Astrocyte of the hippocampus (primary cell): ENCODE measurements at regions not wholly inside any gene's neighbourhood (a gene's known extent, or its start where the extent isn't known, plus 50 kb on each side); places are given as distances from the start of the nearest gene placed in this dataset.
"Not testable (repeated sequence)": the region's sequence is repeated elsewhere in the genome, so short reads cannot be mapped to it uniquely, and the experiment has no call there.

Experiments used
- DNase-seq: peaks from one replicate; pipeline ENCODE4 v3.0.0; 2011; ENCODE audit warnings: low read depth, low spot score

GRCh38 chr16:59634004-59634579 is 900.0 kb upstream of the GOT2 start:
- peak; percentile 70 for DNase-seq

DNA sequence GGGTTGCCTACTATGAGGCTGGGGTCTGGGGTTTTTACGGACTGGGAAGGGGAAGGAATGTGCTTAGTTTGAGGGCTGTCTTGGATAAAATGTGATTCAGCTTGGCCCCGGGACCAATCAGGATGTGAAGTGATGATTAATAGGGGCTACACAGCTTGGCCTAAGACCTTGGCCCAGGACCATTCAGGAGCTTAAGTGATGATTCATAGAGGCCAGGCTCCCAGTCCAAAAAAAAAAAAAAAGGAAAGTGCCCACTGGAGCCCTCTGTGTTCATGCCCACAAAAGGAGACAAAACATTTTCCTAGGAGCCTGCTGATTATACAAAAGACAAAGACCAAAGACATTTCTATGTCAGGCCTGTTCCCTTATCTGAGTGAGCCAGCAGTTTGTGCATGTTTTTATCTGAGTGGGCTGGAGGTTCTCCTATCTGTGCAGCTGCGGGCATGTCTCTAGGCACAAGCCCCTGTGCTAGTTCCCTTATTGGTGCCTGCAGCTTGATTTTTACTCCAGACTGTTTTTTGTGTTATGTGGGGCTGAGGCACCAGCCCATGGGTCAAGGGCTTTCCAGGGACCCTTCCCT is 898.2 kb upstream of the GOT2 start:
- DNase-seq = peak; percentile 79

DNA sequence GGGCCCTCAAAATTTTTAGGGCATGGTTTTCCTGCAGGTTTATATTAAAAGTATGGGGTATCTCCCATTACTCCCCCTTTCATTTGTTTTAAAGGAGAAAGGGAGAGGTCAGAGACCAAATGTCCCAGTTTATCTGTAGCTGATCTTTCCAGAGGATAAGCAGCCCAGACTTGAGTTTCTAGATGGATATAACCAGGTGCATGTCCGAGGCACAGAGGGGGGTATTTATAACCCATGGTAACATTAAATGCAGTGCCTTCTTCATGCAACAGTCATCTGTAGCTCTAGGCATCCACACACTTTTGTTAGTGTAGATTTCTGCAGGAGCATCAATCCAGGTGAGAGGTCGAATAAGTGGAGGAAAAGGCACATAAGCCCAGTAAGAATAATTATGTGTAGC is 890.3 kb upstream of the GOT2 start:
- DNase-seq = not testable (repeated sequence)

GRCh38 chr16:59614466-59615240 is 880.5 kb upstream of the GOT2 start:
- DNase-seq = no peak

DNA sequence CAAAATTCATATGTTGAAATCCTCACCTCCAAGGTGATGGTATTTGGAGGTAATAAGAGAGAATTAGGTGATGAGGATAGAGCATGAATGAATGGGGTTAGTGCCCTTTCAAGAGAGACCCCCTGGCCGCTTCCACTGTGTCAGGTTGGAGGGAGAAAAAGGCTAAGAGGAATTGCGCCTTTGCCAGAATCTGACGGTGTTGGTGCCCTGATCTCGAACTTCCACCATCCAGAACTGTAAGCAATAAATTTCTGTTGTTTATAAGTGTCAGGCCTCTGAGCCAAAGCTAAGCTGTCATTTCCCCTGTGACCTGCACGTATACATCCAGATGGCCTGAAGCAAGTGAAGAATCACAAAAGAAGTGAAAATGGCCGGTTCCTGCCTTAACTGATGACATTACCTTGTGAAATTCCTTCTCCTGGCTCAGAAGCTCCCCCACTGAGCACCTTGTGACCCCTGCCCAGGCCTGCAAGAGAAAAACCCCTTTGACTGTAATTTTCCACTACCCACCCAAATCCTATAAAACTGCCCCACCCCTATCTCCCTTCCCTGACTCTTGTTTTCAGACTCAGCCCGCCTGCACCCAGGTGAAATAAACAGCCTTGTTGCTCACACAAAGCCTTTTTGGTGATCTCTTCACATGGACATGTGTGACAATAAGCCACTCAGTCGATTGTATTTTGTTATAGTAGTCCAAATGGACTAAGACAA is 878.9 kb upstream of the GOT2 start:
- DNase-seq = not testable (repeated sequence)

DNA sequence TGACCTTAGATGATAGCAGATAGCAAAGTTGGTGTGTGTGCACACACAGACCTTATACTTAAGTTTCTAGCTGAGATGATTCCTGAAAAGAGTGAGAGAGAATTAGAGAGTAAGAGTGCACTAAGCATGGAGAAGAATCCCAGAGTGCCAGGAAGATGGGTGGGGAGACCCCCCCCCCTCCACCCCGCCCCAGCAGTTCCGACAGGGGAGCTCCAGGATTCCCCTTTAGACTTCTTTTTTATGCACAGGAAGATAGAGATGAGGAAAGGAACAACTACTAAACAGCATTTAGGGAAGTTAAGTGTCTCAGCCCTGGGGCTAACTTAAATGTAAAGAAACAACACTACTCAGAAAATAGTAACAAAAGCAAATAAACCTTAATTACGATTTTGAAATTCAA is 878.0 kb upstream of the GOT2 start:
- DNase-seq = no peak

GRCh38 chr16:59611556-59611955 is 877.4 kb upstream of the GOT2 start:
- no peak for DNase-seq

- DNase-seq = no peak
Observed at GRCh38 chr16:59605706-59606105, 871.6 kb upstream of the GOT2 start.

- no peak for DNase-seq
Observed at GRCh38 chr16:59604354-59604753, 870.2 kb upstream of the GOT2 start.

- no peak for DNase-seq
Observed at GRCh38 chr16:59601452-59601851, 867.3 kb upstream of the GOT2 start.

DNA sequence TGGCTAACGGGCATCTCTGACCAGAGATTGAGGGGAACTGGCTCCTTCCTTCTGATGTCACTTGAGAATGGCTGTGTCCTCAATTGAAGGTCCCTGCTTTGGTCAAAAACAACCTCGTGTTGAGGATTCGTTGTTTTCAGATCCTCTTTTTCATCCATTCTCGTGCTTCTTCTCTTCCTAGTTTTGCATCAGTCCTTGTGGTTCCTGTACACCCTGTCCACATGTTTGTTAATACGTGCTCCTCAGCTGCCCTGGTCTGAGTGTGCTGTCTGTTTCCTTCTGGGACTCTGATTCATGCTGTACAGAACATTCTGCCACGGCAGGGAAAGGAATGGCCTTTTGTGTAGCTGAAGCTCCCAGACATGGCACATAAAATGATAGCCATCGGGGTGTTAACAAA is 863.2 kb upstream of the GOT2 start:
- no peak for DNase-seq

DNA sequence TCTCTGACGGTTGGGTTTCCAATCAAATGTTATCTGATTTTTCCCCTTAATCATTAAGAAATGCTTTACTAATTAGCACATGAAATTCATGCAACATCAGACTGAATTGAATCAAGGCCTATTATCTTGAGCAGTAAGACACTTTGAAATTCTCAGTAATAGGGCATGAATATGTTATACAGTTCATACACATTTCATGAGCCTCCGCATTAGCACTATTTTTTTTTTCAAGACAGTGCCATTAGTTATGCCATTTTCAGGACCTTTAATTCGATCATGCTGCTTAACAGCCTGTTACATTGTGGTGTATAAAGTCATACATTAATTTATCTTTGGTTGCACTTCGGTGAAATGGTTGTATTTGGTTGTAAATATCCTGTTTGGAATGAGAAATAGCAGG is 862.6 kb upstream of the GOT2 start:
- no peak for DNase-seq

DNA sequence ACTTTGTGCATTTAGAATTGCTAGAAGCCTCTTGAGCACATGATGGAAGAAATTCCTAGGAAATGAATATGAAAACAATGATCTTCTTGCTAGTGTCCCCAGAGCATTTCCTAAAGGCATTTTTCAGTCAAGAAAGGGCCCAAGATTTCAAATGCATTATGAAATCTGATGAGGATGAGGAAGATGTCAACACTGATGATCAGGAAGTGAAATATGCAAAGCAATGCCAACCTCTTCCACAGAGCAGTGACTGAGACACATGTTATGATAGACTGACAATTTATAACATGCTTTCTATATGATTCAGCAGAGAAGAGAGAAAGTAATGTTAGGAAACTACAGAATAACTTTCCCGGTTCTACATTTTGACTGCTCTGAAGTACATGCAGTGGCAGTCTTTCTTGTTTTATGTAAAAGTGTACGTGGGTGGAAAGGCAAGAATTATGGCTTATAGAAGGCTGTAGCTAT is 859.1 kb upstream of the GOT2 start:
- DNase-seq = no peak

GRCh38 chr16:59591480-59591879 is 857.4 kb upstream of the GOT2 start:
- peak; percentile 20 for DNase-seq

DNA sequence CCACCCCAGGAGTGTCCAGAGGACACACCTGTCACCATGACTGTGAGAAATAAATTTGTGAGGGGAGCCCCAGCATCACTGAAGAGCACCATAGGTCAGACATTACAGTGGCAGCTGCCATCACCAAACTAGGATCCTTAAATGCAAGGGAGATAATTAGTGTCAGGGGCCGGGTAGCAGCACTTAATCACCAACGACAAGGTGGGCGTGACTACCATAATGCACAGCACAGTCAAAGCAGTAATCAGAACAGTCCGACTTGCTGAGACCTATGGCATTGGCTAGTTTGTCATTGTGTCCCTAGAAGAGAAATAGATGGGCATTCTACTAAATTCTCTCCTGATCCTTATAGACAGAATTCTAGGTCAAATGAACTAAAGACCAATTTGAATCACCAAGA is 856.7 kb upstream of the GOT2 start:
- DNase-seq = no peak

DNA sequence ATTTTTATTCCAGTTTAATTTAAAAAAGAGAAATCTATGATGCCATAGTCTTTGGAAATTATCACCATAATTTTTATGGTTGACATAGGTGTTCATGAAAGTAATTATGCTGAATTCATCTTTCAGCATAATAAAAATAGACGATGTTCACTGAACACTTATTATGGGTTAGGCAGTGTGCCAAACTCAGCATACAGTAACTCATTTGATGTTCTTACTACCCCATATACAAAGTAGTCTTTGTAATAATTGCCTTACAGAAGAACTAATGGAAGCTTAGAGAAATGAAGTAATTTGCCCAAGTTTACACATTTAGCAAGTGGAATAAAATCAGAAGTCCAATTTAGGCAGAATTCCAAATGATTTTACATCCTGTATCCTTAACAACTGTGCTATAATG is 852.2 kb upstream of the GOT2 start:
- DNase-seq = no peak

GRCh38 chr16:59574296-59574695 is 840.2 kb upstream of the GOT2 start:
- DNase-seq = no peak

DNA sequence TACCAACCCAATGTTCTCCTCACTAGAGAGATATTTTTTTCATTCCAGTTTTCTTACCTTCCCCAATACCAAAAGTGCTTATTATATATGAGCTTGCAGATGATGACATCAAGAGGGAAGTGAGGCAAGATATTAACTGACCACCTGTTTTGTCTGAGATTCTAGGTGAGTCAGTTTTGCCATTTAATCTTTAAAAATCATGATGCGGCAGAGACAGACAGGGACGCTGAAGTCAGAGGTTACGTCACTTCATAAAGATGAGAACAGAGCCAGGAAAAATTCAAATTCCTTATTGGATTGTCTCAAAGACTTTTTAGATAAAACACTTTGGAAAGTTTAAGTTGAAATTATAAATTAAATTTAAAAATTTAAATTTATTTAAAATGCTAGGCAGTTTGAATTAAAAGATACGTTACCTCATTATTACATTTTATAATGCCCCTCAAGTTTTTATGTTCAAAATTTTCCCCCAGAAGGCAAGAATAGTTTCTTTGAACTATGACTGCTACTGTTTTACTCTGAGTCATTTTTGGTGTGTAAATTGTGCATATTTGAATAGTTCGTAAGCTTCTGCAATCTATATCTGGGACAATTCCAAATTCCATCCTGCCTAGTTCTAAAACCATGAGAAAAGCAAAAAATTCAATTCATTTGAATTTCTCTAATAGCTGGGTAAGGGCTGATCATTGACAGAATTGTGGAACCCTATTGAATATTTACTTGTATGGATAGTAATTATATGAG is 839.6 kb upstream of the GOT2 start:
- peak; percentile 80 for DNase-seq

- DNase-seq = no peak
Observed at GRCh38 chr16:59567496-59567895, 833.4 kb upstream of the GOT2 start.

- no peak for DNase-seq
Observed at GRCh38 chr16:59566446-59566845, 832.3 kb upstream of the GOT2 start.

- no peak for DNase-seq
Observed at GRCh38 chr16:59558679-59559078, 824.6 kb upstream of the GOT2 start.

DNA sequence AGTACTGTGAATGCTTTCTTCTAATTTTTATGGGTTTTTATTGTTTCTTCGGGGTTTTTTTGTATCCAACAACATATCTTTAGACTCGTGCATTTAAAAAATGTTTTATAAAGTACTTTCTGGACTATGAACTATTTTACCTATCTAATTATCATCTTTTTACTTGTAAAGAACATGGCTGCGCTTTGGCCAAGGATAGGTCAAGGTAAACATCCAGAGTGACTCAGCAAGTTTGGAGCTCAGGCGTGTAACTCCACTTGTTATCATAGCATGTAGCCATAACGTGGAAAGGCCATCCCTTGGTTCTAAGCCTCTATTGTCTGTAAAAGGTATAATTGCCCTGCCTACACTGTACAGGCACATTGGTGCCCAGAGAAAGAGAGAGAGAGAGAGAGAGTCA is 818.0 kb upstream of the GOT2 start:
- no peak for DNase-seq
